Gastroesophageal sphincter (tissue), 4 donors: ENCODE measurements at regions not wholly inside any gene's neighbourhood (a gene's known extent, or its start where the extent isn't known, plus 50 kb on each side); places are given as distances from the start of the nearest gene placed in this dataset.
"Not testable (repeated sequence)": the region's sequence is repeated elsewhere in the genome, so short reads cannot be mapped to it uniquely, and the experiment has no call there.

ENCODE experiments used
- ATAC-seq: fragments of 150-250 bp; one replicate; pipeline ENCODE4 v1.9.1; 2016; ENCODE audit warnings: mild to moderate bottlenecking, moderate library complexity
- H3K27ac ChIP-seq, 4 donors: fragments of 200-600 bp; sonication (generic) in 3 of 4; 1 replicate in 3 of 4; 2 replicates in 1 of 4; pipeline ENCODE4 v1.5.1; 2016 to 2019
- H3K27me3 ChIP-seq: fragments of 200-600 bp; sonication (generic); one replicate; pipeline ENCODE4 v1.5.1; 2019
- H3K36me3 ChIP-seq, 2 donors: fragments of 200-600 bp; sonication (generic); one replicate each; pipeline ENCODE4 v1.5.1; 2019; ENCODE audit warnings: control low read depth in 1 of 2
- H3K4me1 ChIP-seq, 3 donors: fragments of 200-600 bp; sonication (generic); 1 replicate in 2 of 3; 2 replicates in 1 of 3; pipeline ENCODE4 v1.5.1; 2016 to 2019; ENCODE audit warnings: control low read depth in 2 of 3
- H3K4me3 ChIP-seq, 2 donors: fragments of 200-600 bp; sonication (generic); one replicate each; pipeline ENCODE4 v1.5.1; 2019; ENCODE audit warnings: mild to moderate bottlenecking in 1 of 2, moderate library complexity in 1 of 2
- H3K9me3 ChIP-seq, 3 donors: fragments of 200-600 bp; sonication (generic); one replicate each; pipeline ENCODE4 v1.5.1; 2017 to 2019; ENCODE audit warnings: control low read depth in 2 of 3
- EP300 ChIP-seq: sonication (generic); formaldehyde crosslinking; IDR thresholded peaks from one replicate; pipeline ENCODE4 v1.6.1; 2017; ENCODE audit warnings: antibody characterized with exemption, mild to moderate bottlenecking
- POLR2A ChIP-seq, 2 donors: fragments of 450-650 bp; IDR thresholded peaks; one replicate each; pipeline ENCODE4 v1.6.1; 2017; ENCODE audit warnings: antibody characterized with exemption in 2 of 2, mild to moderate bottlenecking in 2 of 2, moderate library complexity in 1 of 2
- POLR2AphosphoS5 ChIP-seq: sonication (generic); formaldehyde crosslinking; IDR thresholded peaks from one replicate; pipeline ENCODE4 v1.6.1; 2017; ENCODE audit warnings: antibody characterized with exemption
- WGBS, 2 donors: methylation state at CpG; one replicate each; pipeline ENCODE4 v1.1.5; 2018; ENCODE audit warnings: low coverage in 1 of 2; 5-methylcytosine and 5-hydroxymethylcytosine counted together
- TF ChIP-seq, protein P1 (sequence below), 4 experiments: fragments of 200-600 bp in 2 of 4; fragments of 450-650 bp in 2 of 4; sonication (generic) in 1 of 4; IDR thresholded peaks; one replicate each; pipeline ENCODE4 v1.5.1; 2017 to 2019; ENCODE audit warnings: antibody characterized with exemption in 4 of 4, mild to moderate bottlenecking in 2 of 4, moderate library complexity in 2 of 4

DNA sequence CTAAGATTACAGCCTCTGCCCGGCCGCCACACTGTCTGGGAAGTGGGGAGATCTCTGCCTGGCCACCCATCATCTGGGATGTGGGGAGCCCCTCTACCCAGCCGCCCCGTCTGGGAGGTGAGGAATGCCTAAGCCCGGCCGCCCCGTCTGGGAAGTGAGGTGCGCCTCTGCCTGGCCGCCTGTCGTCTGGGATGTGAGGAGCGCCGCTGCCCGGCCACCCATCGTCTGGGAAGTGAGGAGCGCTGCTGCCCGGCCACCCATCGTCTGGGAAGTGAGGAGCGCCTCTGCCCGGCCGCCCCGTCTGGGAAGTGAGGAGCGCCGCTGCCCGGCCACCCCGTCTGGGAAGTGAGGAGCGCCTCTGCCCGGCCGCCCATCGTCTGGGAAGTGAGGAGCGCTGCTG, 135.9 kb upstream of the PROKR2 start:
- H3K4me3 ChIP-seq, H3K36me3 ChIP-seq, H3K27ac ChIP-seq, ATAC-seq, H3K9me3 ChIP-seq, H3K4me1 ChIP-seq: not testable (repeated sequence)
- WGBS, 2 donors: no CpG with 5 or more reads among the region's 30 CpGs
- H3K27me3 ChIP-seq: peaks cover 16% of the 10 kb centered on the region

DNA sequence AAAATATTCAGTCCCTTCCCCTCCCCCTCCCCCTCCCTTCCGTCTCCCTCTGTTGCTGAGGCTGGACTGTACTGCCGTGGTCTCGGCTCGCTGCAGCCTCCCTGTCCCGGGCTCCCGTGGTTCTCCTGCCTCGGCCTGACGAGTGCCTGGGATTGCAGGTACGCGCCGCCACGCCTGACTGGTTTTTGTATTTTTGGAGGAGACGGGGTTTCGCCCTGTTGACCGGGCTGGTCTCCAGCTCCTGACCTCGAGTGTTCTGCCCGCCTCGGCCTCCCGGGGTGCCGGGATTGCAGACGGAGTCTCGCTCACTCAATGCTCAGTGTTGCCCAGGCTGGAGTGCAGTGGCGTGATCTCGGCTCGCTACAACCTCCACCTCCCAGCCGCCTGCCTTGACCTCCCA, 135.5 kb upstream of the PROKR2 start:
- H3K4me3 ChIP-seq, H3K36me3 ChIP-seq, ATAC-seq, H3K9me3 ChIP-seq, H3K27ac ChIP-seq, H3K4me1 ChIP-seq: not testable (repeated sequence)
- H3K27me3 ChIP-seq: peaks cover 16% of the 10 kb centered on the region
- 60% methylated on average over 1 of the region's 26 CpGs; no CpG with 5 or more reads in 1 of the 2 donors for WGBS, 2 donors

DNA sequence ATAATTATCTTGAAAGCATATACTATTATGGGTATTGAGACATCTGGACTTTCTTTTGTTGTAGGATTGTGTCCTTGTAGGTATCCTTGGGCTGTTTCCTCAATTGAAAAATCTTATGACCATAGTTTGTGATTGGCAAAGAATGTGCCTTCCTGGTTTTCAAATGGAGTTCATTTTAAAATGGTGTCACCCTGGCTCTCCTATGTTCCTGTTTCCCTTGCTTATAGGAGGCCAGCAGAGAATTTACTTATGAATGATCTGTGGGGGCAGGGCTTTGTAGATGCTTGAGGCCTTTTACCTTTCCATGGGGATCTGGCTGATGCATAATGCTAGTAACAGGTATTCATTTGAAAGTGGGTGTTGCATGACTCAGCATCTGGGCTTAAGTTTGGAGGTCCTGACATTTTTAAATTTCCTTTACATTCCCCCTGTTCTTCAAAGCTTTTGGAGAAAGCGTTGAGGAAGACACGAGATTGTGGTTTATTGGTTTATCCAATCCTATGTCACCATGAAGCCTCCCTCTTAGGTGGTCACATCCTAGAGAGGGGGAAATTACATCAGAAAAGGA, 135.0 kb upstream of the PROKR2 start:
- Histone ChIP-seq H3K9me3 (no peaks in the 10 kb centered on the region), H3K27me3 (peaks cover 19% of the 10 kb centered on the region), H3K27ac (no peak overlapping the region), H3K4me1 (no peaks in the 10 kb centered on the region), H3K4me3 (no peak overlapping the region), H3K36me3 (no peaks in the 10 kb centered on the region)
- 81% methylated on average over 2 of the region's 2 CpGs; no CpG with 5 or more reads in 1 of the 2 donors for WGBS, 2 donors
- TF ChIP-seq, protein P1, sequence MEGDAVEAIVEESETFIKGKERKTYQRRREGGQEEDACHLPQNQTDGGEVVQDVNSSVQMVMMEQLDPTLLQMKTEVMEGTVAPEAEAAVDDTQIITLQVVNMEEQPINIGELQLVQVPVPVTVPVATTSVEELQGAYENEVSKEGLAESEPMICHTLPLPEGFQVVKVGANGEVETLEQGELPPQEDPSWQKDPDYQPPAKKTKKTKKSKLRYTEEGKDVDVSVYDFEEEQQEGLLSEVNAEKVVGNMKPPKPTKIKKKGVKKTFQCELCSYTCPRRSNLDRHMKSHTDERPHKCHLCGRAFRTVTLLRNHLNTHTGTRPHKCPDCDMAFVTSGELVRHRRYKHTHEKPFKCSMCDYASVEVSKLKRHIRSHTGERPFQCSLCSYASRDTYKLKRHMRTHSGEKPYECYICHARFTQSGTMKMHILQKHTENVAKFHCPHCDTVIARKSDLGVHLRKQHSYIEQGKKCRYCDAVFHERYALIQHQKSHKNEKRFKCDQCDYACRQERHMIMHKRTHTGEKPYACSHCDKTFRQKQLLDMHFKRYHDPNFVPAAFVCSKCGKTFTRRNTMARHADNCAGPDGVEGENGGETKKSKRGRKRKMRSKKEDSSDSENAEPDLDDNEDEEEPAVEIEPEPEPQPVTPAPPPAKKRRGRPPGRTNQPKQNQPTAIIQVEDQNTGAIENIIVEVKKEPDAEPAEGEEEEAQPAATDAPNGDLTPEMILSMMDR (IDR thresholded peaks at IDR 0.05): no peak
- ATAC-seq: no peak

DNA sequence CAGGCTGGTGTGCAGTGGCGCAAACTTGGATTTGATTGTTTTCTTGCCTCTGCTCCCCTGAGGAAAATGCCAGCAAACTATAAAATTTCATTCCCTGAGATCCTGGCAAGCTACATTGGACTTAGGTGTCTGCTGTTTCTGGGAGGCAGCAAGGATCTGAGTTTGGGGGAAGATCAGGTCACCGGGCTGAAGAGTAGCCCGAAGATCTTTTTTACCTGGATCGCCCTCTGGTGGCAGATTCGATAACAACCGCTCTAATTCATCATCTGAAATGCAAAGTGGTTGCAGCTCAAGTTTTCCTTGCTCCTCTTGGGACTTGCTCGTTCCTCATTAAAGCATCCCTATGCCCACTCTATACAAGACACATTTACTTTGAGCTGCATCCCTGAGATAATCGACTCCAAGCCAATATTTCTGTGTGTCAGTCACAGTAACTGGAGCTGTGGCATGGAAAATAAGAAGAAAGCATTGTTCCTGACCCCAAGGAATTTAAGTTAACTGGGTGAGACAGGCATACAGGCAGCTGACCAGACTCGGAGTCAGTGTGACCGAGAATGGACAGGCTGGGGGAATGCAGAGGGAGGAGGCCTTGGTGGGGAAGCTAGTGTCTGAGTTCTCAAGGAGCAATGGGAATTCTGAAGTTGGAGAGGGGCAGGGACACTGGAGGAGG, 131.8 kb upstream of the PROKR2 start:
- no peaks in the 10 kb centered on the region for H3K9me3 ChIP-seq
- no peak overlapping the region for H3K27ac ChIP-seq
- no peaks in the 10 kb centered on the region for H3K36me3 ChIP-seq
- 21 to 32% methylated on average over 4 to 5 of the region's 10 CpGs for WGBS, 2 donors
- peaks cover 27% of the 10 kb centered on the region for H3K27me3 ChIP-seq
- ATAC-seq: no peak
- H3K4me3 ChIP-seq: no peak overlapping the region
- TF ChIP-seq POLR2A (IDR thresholded peaks at IDR 0.05): no peak
- no peak for TF ChIP-seq EP300
- TF ChIP-seq, protein P1 (IDR thresholded peaks at IDR 0.05): peak; percentile 41 to 67 (median 48)
- no peak for TF ChIP-seq POLR2AphosphoS5
- H3K4me1 ChIP-seq: no peaks in the 10 kb centered on the region

DNA sequence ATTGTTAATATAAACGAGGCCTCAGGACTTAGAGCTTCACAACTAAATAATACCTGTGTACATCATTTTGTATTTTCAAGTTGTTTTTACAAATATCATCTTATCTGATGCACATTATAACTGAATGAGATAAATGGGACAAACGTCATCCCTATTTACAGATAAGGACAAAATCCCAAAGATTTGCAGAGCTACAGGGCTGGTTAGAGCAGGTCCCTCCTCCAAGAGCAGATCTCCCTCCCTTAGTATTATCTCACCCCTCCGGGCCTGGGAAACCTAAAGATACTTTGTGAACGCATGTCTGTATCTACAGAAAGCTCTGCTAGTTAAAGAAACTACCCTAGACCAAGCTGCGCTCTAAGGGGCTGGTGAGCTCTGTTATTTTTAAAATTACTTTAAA, 130.4 kb upstream of the PROKR2 start:
- Histone ChIP-seq H3K4me3 (no peak overlapping the region), H3K4me1 (no peaks in the 10 kb centered on the region), H3K36me3 (no peaks in the 10 kb centered on the region), H3K9me3 (no peaks in the 10 kb centered on the region), H3K27me3 (peaks cover 27% of the 10 kb centered on the region), H3K27ac (no peak overlapping the region)
- ATAC-seq: no peak
- 58 to 77% methylated on average over 4 to 5 of the region's 5 CpGs for WGBS, 2 donors
- TF ChIP-seq POLR2A (IDR thresholded peaks at IDR 0.05): no peak
- TF ChIP-seq EP300: no peak
- no peak for TF ChIP-seq POLR2AphosphoS5
- TF ChIP-seq, protein P1 (IDR thresholded peaks at IDR 0.05): no peak

DNA sequence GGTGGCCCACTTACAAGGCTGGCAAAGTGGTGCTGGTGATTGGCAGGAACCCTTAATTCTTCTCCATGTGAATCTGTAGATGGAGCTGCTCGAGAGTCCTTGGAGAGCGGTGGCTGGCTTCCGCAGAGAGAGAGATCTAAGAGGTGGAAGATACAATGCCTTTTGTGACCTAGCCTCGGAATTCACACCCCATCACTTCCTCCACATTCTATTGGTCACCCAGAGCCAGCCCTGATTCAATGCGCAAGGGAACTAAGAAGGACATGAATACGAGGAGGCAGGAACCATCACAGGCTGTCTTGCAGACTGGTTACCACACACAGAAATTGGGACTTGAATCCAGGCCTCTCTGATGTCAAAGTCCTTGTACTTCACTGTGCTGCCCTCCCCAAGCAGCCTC, 128.9 kb upstream of the PROKR2 start:
- 78 to 86% methylated on average over 3 to 4 of the region's 6 CpGs for WGBS, 2 donors
- no peak overlapping the region for H3K27ac ChIP-seq
- no peaks in the 10 kb centered on the region for H3K36me3 ChIP-seq
- no peaks in the 10 kb centered on the region for H3K4me1 ChIP-seq
- H3K27me3 ChIP-seq: peaks cover 27% of the 10 kb centered on the region
- no peak overlapping the region for H3K4me3 ChIP-seq
- H3K9me3 ChIP-seq: no peaks in the 10 kb centered on the region
- no peak for ATAC-seq
- TF ChIP-seq POLR2AphosphoS5 (no peak), POLR2A (IDR thresholded peaks at IDR 0.05) (no peak), EP300 (no peak)
- TF ChIP-seq, protein P1 (IDR thresholded peaks at IDR 0.05): no peak
